HepG2 (cell line): ENCODE measurements at regions not wholly inside any gene's neighbourhood (a gene's known extent, or its start where the extent isn't known, plus 50 kb on each side); places are given as distances from the start of the nearest gene placed in this dataset.

ENCODE experiments used
- ATAC-seq: fragments of 200-7000 bp; cut with Tn5 transposase; 3 replicates; pipeline ENCODE4 v1.9.1; 2020; ENCODE audit warnings: mild to moderate bottlenecking, moderate library complexity
- BruUV-seq: library from RNA; stranded (reverse); fragments of 400-500 nt; replicated peaks from 2 replicates; lab custom pipeline; 2021; lab: Mats Ljungman, UMichigan
- CTCF ChIA-PET: fragments of 300-600 bp; formaldehyde crosslinking; extraction: SDS; loops from one replicate; lab custom pipeline; 2021; ENCODE audit warnings: low total read pairs, inconsistent platforms, low intra/inter-chr PET ratio; lab: Yijun Ruan, JAX
- POLR2A ChIA-PET: fragments of 350-600 bp; sonication (Branson Sonifier 250); formaldehyde crosslinking; loops from one replicate; lab custom pipeline; 2020; ENCODE audit warnings: antibody characterized with exemption, inconsistent platforms; lab: Yijun Ruan, JAX
- DNase-seq: peaks from one replicate; pipeline ENCODE4 v3.0.0-alpha.2; 2015; ENCODE audit warnings: low spot score
- FAIRE-seq: peaks from 3 replicates; lab custom pipeline; 2011; peaks lifted over from hg19 to GRCh38; lab: Jason Lieb, UNC
- H2AFZ ChIP-seq: one replicate; pipeline ENCODE4 v1.6.1; 2011; ENCODE audit warnings: low read length, inconsistent platforms
- H3K27ac ChIP-seq: fragments of 300-600 bp; 3 replicates; pipeline ENCODE4 v1.8.0; 2011; ENCODE audit warnings: mixed run types, mild to moderate bottlenecking, mixed read lengths, low read length, inconsistent platforms; ENCODE audit not compliant: insufficient read depth; ENCODE audit errors: extremely low read length
- H3K27me3 ChIP-seq, 2 experiments: fragments of 200-600 bp in 1 of 2; 2 replicates in 1 of 2; 3 replicates in 1 of 2; pipeline versions ENCODE4 v1.6.0 to v1.8.0; 2011; ENCODE audit warnings: low read length in 2 of 2, mild to moderate bottlenecking in 2 of 2, moderate library complexity in 2 of 2, inconsistent platforms in 1 of 2; ENCODE audit not compliant: insufficient read depth in 2 of 2, control insufficient read depth in 1 of 2
- H3K36me3 ChIP-seq, 2 experiments: fragments of 200-600 bp in 1 of 2; replicated peaks in 1 of 2; 2 replicates in 1 of 2; 3 replicates in 1 of 2; pipeline versions ENCODE4 v1.5.1 to v1.8.0; 2011; ENCODE audit warnings: low read length in 2 of 2, inconsistent platforms in 1 of 2; ENCODE audit not compliant: insufficient read depth in 2 of 2, control insufficient read depth in 1 of 2
- H3K4me1 ChIP-seq: 2 replicates; pipeline ENCODE4 v1.5.1; 2012; ENCODE audit warnings: low read length, inconsistent platforms; ENCODE audit not compliant: insufficient read depth
- H3K4me2 ChIP-seq: 2 replicates; pipeline ENCODE4 v1.6.0; 2011; ENCODE audit warnings: low read depth, low read length, inconsistent platforms
- H3K4me3 ChIP-seq, 3 experiments: fragments of 200-600 bp in 1 of 3; sonication (generic), shearing (Covaris generic) in 1 of 3; replicated peaks in 1 of 3; 2 replicates each; pipeline ENCODE4 v1.5.1; 2011 to 2016; ENCODE audit warnings: low read length in 3 of 3, inconsistent platforms in 2 of 3, low read depth in 2 of 3, mild to moderate bottlenecking in 2 of 3, control low read depth in 1 of 3, mixed read lengths in 1 of 3; ENCODE audit not compliant: insufficient read depth in 1 of 3
- H3K79me2 ChIP-seq: one replicate; pipeline ENCODE4 v1.6.1; 2011; ENCODE audit warnings: low read length, inconsistent platforms; ENCODE audit not compliant: insufficient read depth
- H3K9ac ChIP-seq: 2 replicates; pipeline ENCODE4 v1.6.0; 2011; ENCODE audit warnings: mild to moderate bottlenecking, low read depth, low read length, inconsistent platforms; ENCODE audit not compliant: insufficient read depth
- H3K9me3 ChIP-seq: 2 replicates; pipeline ENCODE4 v1.5.1; 2012; ENCODE audit warnings: mild to moderate bottlenecking, low read length
- H4K20me1 ChIP-seq: 2 replicates; pipeline ENCODE4 v1.6.0; 2011; ENCODE audit warnings: inconsistent platforms, mild to moderate bottlenecking, low read length, moderate library complexity; ENCODE audit not compliant: insufficient read depth
- ATF5 ChIP-seq: sonication (generic); formaldehyde crosslinking; IDR thresholded peaks from 2 replicates; pipeline ENCODE4 v1.4.0; 2020; ENCODE audit warnings: mild to moderate bottlenecking, low read depth, missing genetic modification reagents
- BHLHE40 ChIP-seq: IDR thresholded peaks from 2 replicates; pipeline ENCODE4 v1.6.1; 2011; ENCODE audit warnings: low read length, improper control_type of control experiment
- BRCA1 ChIP-seq: sonication (generic); formaldehyde crosslinking; IDR thresholded peaks from 2 replicates; pipeline ENCODE4 v1.4.0; 2020; ENCODE audit warnings: missing genetic modification reagents
- CCAR2 ChIP-seq: fragments of 200-400 bp; formaldehyde crosslinking; optimal IDR thresholded peaks from 2 replicates; pipeline ENCODE3; 2018; ENCODE audit warnings: low read depth, mild to moderate bottlenecking, low read length, moderate library complexity
- ETV5 ChIP-seq: IDR thresholded peaks from 2 replicates; pipeline ENCODE4 v1.6.1; 2018; ENCODE audit warnings: missing biosample characterization, missing genetic modification reagents, inconsistent platforms, borderline replicate concordance
- KMT2A ChIP-seq: sonication (generic); formaldehyde crosslinking; IDR thresholded peaks from 2 replicates; pipeline ENCODE4 v1.4.0; 2020; ENCODE audit warnings: missing genetic modification reagents
- NCOA5 ChIP-seq: sonication (generic); formaldehyde crosslinking; IDR thresholded peaks from 2 replicates; pipeline ENCODE4 v1.4.0; 2020; ENCODE audit warnings: missing genetic modification reagents
- RFX5 ChIP-seq: IDR thresholded peaks from 2 replicates; pipeline ENCODE4 v1.6.1; 2011; ENCODE audit warnings: low read depth, low read length, improper control_type of control experiment
- SMAD1 ChIP-seq: sonication (generic); formaldehyde crosslinking; IDR thresholded peaks from 2 replicates; pipeline ENCODE4 v1.4.0; 2020; ENCODE audit warnings: missing genetic modification reagents, low read depth, mild to moderate bottlenecking, borderline replicate concordance
- SMARCE1 ChIP-seq: fragments of 450-650 bp; IDR thresholded peaks from 2 replicates; pipeline ENCODE4 v1.6.1; 2017; ENCODE audit warnings: borderline replicate concordance
- TFAP4 ChIP-seq: sonication (generic); IDR thresholded peaks from 2 replicates; pipeline ENCODE4 v1.6.1; 2016; ENCODE audit warnings: low read depth, borderline replicate concordance
- TRIM24 ChIP-seq: sonication (generic); formaldehyde crosslinking; IDR thresholded peaks from 2 replicates; pipeline ENCODE4 v1.8.0; 2022; ENCODE audit warnings: mild to moderate bottlenecking, missing genetic modification reagents
- ZBTB43 ChIP-seq: sonication (generic); formaldehyde crosslinking; conservative IDR thresholded peaks from 2 replicates; pipeline ENCODE4 v1.4.0; 2020; ENCODE audit warnings: missing genetic modification reagents
- ZFP90 ChIP-seq: sonication (generic); formaldehyde crosslinking; IDR thresholded peaks from 2 replicates; pipeline ENCODE4 v1.8.0; 2022; ENCODE audit warnings: missing genetic modification reagents, mild to moderate bottlenecking, inconsistent platforms, borderline replicate concordance
- ZNF530 ChIP-seq: sonication (generic); formaldehyde crosslinking; IDR thresholded peaks from 2 replicates; pipeline ENCODE4 v1.5.0; 2020; ENCODE audit warnings: low read depth, mild to moderate bottlenecking, missing genetic modification reagents
- ZNF713 ChIP-seq: sonication (generic); formaldehyde crosslinking; IDR thresholded peaks from 2 replicates; pipeline ENCODE4 v1.4.0; 2020; ENCODE audit warnings: mild to moderate bottlenecking, missing genetic modification reagents
- ZZZ3 ChIP-seq: sonication (generic); formaldehyde crosslinking; IDR thresholded peaks from 2 replicates; pipeline ENCODE4 v1.4.0; 2020; ENCODE audit warnings: missing genetic modification reagents, mild to moderate bottlenecking, borderline replicate concordance
- WGBS: methylation state at CpG from one replicate; pipeline ENCODE4 v1.1.6; 2017; ENCODE audit warnings: low lambda C conversion rate; 5-methylcytosine and 5-hydroxymethylcytosine counted together
- in situ Hi-C: cut with HindIII; loops from 2 replicates; pipeline ENCODE4 v1.10.0; 2017; ENCODE audit warnings: low pct_unique_long_range_greater_than_20kb; ENCODE audit not compliant: extremely low pct_ligation_motif_present
- intact Hi-C: fragments of 100-400 bp; cut with micrococcal nuclease; formaldehyde crosslinking; loops from one replicate; pipeline ENCODE4 v1.10.0; 2022; ENCODE audit not compliant: unreplicated experiment
- TF ChIP-seq, protein P1 (sequence below): sonication (generic); formaldehyde crosslinking; IDR thresholded peaks from 2 replicates; pipeline ENCODE4 v1.5.1; 2020; ENCODE audit warnings: missing genetic modification reagents, mild to moderate bottlenecking, borderline replicate concordance
- TF ChIP-seq, protein P2 (sequence below): sonication (generic); formaldehyde crosslinking; IDR thresholded peaks from 2 replicates; pipeline ENCODE4 v1.5.0; 2020; ENCODE audit warnings: missing genetic modification reagents

GRCh38 chr10:113226399-113226798, 276.4 kb downstream of the TCF7L2 start:
- WGBS = 39% methylated on average over 8 of the region's 8 CpGs
- no peak overlapping the region for H2AFZ ChIP-seq
- intact Hi-C loops = no loop called here
- DNase-seq = no peak
- no peak overlapping the region for H3K4me2 ChIP-seq
- no peak for ATAC-seq
- H3K27me3 ChIP-seq = peaks cover 0 to 46% of the 10 kb centered on the region in 2 experiments; a peak in 3 of 5 replicates
- H3K36me3 ChIP-seq = no peaks in the 10 kb centered on the region
- TF ChIP-seq KMT2A (no peak), ZBTB43 (no peak), ZNF530 (no peak), SMARCE1 (no peak), TFAP4 (no peak), ZFP90 (no peak), BHLHE40 (no peak), CCAR2 (no peak), ATF5 (CRISPR knock-in tag) (no peak), TRIM24 (CRISPR knock-in tag) (no peak), ETV5 (CRISPR knock-in tag) (no peak), ZZZ3 (CRISPR knock-in tag) (no peak), RFX5 (no peak), ZNF713 (CRISPR knock-in tag) (no peak), NCOA5 (no peak), BRCA1 (CRISPR knock-in tag) (no peak), SMAD1 (CRISPR knock-in tag) (no peak)
- TF ChIP-seq, protein P1, sequence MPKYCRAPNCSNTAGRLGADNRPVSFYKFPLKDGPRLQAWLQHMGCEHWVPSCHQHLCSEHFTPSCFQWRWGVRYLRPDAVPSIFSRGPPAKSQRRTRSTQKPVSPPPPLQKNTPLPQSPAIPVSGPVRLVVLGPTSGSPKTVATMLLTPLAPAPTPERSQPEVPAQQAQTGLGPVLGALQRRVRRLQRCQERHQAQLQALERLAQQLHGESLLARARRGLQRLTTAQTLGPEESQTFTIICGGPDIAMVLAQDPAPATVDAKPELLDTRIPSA (CRISPR knock-in tag) = no peak
- TF ChIP-seq, protein P2, sequence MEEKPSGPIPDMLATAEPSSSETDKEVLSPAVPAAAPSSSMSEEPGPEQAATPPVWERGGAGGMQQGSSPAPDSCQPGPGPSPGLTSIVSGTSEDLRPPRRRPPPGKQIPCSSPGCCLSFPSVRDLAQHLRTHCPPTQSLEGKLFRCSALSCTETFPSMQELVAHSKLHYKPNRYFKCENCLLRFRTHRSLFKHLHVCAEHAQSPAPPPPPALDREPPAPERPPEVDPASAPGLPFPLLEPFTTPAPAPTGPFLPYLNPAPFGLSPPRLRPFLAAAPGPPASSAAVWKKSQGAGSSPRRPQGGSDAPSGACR (CRISPR knock-in tag) = no peak
- TF ChIP-seq, all 625 proteins: peak for 0
- POLR2A ChIA-PET = no interaction called here
- no peak overlapping the region for H3K27ac ChIP-seq
- H3K79me2 ChIP-seq = no peaks in the 10 kb centered on the region
- no peak for FAIRE-seq
- no peak overlapping the region for H3K4me3 ChIP-seq
- no peaks in the 10 kb centered on the region for H4K20me1 ChIP-seq
- CTCF ChIA-PET = no interaction called here
- no peak overlapping the region for H3K9ac ChIP-seq
- in situ Hi-C loops = no loop called here
- no TSS peak for BruUV-seq
- no peaks in the 10 kb centered on the region for H3K4me1 ChIP-seq
- H3K9me3 ChIP-seq = no peaks in the 10 kb centered on the region
